ENCODE measurements at regions not wholly inside any gene's neighbourhood (a gene's known extent, or its start where the extent isn't known, plus 50 kb on each side); places are given as distances from the start of the nearest gene placed in this dataset.

GRCh38 chr5:125283372-125283771, 536.9 kb upstream of the ZNF608 start:
- WGBS, 3 donors = 77 to 91% (median 84%) methylated on average over 2 of the region's 2 CpGs
- H3K27ac ChIP-seq (ENCODE audit: low read depth, low read length) = no peak overlapping the region

GRCh38 chr5:125286271-125286670, 539.8 kb upstream of the ZNF608 start:
- H3K27ac ChIP-seq (ENCODE audit: low read depth, low read length) = no peak overlapping the region
- 69 to 91% (median 90%) methylated on average over 4 of the region's 4 CpGs for WGBS, 3 donors

GRCh38 chr5:125289606-125290005, 543.2 kb upstream of the ZNF608 start:
- H3K27ac ChIP-seq (ENCODE audit: low read depth, low read length) = no peak overlapping the region

DNA sequence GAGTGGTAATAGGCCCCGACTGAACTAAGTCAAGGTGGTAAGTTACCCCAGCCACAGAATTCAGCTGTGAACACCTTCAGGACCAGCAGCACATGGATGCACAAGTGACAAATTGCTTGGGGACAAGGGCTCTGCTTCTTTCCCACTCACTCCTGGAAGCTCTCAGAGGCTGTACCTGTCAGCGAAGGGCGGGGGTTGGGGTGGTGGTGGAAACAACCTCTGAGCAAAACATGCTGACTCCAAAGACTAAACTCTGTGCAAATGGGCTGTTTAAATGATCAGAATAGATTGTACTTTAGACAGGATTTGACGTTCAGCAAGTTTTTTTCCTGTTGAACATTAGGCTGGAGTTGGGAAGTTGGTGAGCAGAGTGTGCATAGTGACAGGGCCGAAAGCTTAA, 544.5 kb upstream of the ZNF608 start:
- 88 to 92% (median 90%) methylated on average over 5 of the region's 5 CpGs for WGBS, 3 donors
- H3K27ac ChIP-seq (ENCODE audit: low read depth, low read length) = no peak overlapping the region

- 70 to 85% (median 75%) methylated on average over 4 of the region's 4 CpGs for WGBS, 3 donors
- H3K27ac ChIP-seq (ENCODE audit: low read depth, low read length) = no peak overlapping the region
These were observed 545.0 kb upstream of the ZNF608 start for GRCh38 chr5:125291447-125291846.

- no peak overlapping the region for H3K27ac ChIP-seq (ENCODE audit: low read depth, low read length)
- 83 to 100% (median 95%) methylated on average over 1 of the region's 1 CpG for WGBS, 3 donors
These were observed 546.8 kb upstream of the ZNF608 start for GRCh38 chr5:125293223-125293622.

- H3K27ac ChIP-seq (ENCODE audit: low read depth, low read length) = no peak overlapping the region
- WGBS, 3 donors = 82 to 93% (median 89%) methylated on average over 4 of the region's 4 CpGs
These were observed 547.3 kb upstream of the ZNF608 start for GRCh38 chr5:125293726-125294125.

GRCh38 chr5:125294844-125295243, 548.4 kb upstream of the ZNF608 start:
- WGBS, 3 donors = 69 to 82% (median 70%) methylated on average over 2 of the region's 2 CpGs
- no peak overlapping the region for H3K27ac ChIP-seq (ENCODE audit: low read depth, low read length)

DNA sequence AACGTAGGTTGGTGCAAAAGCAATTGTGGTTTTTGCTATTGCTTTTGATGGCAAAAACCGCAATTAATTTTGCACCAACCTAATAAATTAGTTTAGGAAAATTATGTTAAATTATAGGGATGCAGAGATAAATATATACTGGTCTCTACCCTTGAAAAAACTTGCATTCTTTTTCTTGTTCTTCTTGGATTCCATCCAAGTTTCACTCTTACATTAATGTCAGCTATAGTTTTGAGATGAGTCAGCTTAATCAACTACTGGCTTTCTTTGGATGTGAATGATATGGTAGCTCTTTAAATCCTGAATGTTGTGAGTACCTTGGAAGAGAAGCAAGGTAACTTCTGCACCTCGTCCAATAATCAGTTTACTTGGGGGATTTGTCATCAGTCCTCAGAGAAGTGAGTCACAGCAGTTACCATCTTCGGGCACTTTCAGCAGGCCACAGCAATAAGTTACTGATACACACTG, 549.0 kb upstream of the ZNF608 start:
- WGBS, 3 donors = 76 to 84% (median 80%) methylated on average over 4 of the region's 4 CpGs
- no peak overlapping the region for H3K27ac ChIP-seq (ENCODE audit: low read depth, low read length)

DNA sequence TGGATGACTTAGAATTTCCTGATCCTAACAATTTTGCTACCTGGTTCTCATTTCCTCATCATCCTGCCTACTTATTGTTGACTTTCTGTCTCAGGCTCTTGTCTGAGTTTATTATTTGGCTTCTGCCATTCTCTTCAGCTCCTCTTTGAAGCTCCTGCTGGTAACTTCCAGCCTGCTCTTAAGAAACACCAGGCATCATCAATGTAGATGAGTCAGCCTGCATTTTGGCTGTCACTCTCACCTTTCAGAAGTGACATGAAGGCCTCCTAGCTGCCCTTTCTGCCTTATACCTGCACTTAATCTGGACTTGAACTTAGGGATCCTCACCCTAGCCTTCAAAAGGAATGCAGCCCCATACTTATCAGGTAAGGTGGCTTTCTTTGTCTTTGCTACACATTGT, 551.8 kb upstream of the ZNF608 start:
- no peak overlapping the region for H3K27ac ChIP-seq (ENCODE audit: low read depth, low read length)

DNA sequence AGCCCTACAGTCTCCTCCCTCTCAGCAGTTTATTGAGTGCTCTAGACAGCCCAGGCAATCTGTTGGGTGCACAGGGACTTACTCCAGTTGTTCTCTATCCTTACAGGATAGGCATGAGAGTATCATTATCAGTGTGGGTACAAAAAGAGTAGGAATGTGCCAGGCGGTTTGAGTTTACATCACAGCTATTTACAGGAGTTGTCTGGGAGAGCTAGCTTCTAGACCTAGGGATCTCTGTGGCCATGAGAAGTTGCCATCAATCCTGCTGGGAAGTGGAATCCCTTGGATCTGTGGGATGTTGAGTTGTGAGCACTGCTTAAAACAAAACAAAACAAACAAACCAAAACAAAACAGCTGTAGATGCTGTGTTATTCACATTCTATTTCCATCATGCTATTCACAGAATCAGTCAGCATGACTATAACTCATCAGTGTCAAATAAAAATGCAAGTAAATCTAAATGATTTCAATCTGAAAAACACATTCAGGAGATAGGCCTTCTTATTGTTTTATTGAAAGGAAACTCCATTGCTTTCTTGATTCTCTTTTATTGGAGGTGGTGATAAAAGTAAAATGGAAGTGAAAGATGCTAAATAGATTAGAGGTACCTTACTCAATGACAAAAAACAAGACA, 552.4 kb upstream of the ZNF608 start:
- H3K27ac ChIP-seq (ENCODE audit: low read depth, low read length) = no peak overlapping the region
- 84 to 94% (median 86%) methylated on average over 1 of the region's 1 CpG for WGBS, 3 donors

GRCh38 chr5:125301711-125302110, 555.3 kb upstream of the ZNF608 start:
- no peak overlapping the region for H3K27ac ChIP-seq (ENCODE audit: low read depth, low read length)
- WGBS, 3 donors = 70 to 74% (median 72%) methylated on average over 3 of the region's 3 CpGs

- H3K27ac ChIP-seq (ENCODE audit: low read depth, low read length) = no peak overlapping the region
- 83 to 88% (median 87%) methylated on average over 4 of the region's 4 CpGs for WGBS, 3 donors
These were observed 556.1 kb upstream of the ZNF608 start for GRCh38 chr5:125302577-125302976.

GRCh38 chr5:125306741-125307140, 560.3 kb upstream of the ZNF608 start:
- 94 to 100% (median 95%) methylated on average over 3 of the region's 3 CpGs for WGBS, 3 donors
- no peak overlapping the region for H3K27ac ChIP-seq (ENCODE audit: low read depth, low read length)

DNA sequence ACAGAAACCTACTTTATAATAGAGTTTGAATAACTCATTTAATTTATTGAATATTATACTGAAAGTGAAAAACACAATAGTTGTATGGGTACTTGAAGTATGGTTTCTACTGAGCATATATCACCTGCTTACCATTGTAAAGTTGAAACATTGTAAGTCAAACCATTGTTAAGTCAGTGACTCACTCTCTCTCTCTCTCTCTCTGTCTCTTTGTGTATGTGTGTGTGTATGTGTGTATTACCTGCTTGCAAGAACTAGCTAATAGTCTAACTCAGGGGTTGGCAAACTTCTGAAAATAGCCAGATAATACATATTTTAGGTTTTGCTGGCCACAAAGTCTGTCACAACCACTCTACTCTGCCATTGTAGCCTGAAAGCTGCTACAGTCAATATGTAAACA, 564.3 kb upstream of the ZNF608 start:
- no peak overlapping the region for H3K27ac ChIP-seq (ENCODE audit: low read depth, low read length)

GRCh38 chr5:125311743-125312142, 565.3 kb upstream of the ZNF608 start:
- 70 to 85% (median 74%) methylated on average over 1 of the region's 1 CpG for WGBS, 3 donors
- H3K27ac ChIP-seq (ENCODE audit: low read depth, low read length) = no peak overlapping the region

DNA sequence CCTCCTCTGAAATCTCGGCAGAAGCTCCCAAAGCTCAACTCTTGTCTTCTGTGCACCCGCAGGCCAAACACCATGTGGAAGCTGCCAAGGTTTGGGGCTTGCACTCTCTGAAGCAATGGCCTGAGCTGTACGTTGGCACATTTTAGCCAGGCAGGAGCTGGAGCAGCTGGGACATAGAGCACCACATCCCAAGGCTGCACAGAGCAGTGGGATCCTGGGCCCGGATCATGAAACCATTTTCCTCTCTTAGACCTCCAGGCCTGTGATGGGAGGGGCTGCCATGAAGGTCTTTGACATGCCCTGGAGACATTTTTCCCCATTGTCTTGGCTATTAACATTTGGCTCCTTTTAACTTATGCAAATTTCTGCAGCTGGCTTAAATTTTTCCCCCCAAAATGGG, 567.1 kb upstream of the ZNF608 start:
- no peak overlapping the region for H3K27ac ChIP-seq (ENCODE audit: low read depth, low read length)
- WGBS, 3 donors = 94 to 95% (median 95%) methylated on average over 4 of the region's 4 CpGs

GRCh38 chr5:125315306-125315705, 568.9 kb upstream of the ZNF608 start:
- H3K27ac ChIP-seq (ENCODE audit: low read depth, low read length) = no peak overlapping the region
- WGBS, 3 donors = 91 to 97% (median 92%) methylated on average over 1 of the region's 1 CpG

- 66 to 79% (median 79%) methylated on average over 3 of the region's 3 CpGs for WGBS, 3 donors
- H3K27ac ChIP-seq (ENCODE audit: low read depth, low read length) = no peak overlapping the region
These were observed 570.0 kb upstream of the ZNF608 start for GRCh38 chr5:125316391-125316790.

GRCh38 chr5:125316915-125317535, 570.6 kb upstream of the ZNF608 start:
- WGBS, 3 donors = 59 to 83% (median 81%) methylated on average over 7 of the region's 7 CpGs
- no peak overlapping the region for H3K27ac ChIP-seq (ENCODE audit: low read depth, low read length)
